H1 (cell line): ENCODE measurements at regions not wholly inside any gene's neighbourhood (a gene's known extent, or its start where the extent isn't known, plus 50 kb on each side); places are given as distances from the start of the nearest gene placed in this dataset.

Source experiments
- CTCF ChIA-PET: fragments of 300-600 bp; sonication (Branson Sonifier 250); formaldehyde crosslinking; loops from one replicate; lab custom pipeline; 2021; ENCODE audit not compliant: partially characterized antibody; lab: Charles Lee
- POLR2A ChIA-PET: fragments of 300-600 bp; sonication (Branson Sonifier 250); formaldehyde crosslinking; loops from one replicate; lab custom pipeline; 2021; ENCODE audit warnings: inconsistent platforms; ENCODE audit not compliant: partially characterized antibody; lab: Charles Lee
- DNase-seq, 2 experiments: peaks; one replicate each; pipeline versions ENCODE4 v3.0.0 to v3.0.0-alpha.2; 2010 to 2022; ENCODE audit warnings: low spot score in 2 of 2, low read depth in 1 of 2, mixed read lengths in 1 of 2
- FAIRE-seq: peaks from 2 replicates; lab custom pipeline; 2011; peaks lifted over from hg19 to GRCh38; lab: Jason Lieb, UNC
- H2AFZ ChIP-seq: 2 replicates; pipeline ENCODE4 v1.8.1; 2012; ENCODE audit warnings: low read length, inconsistent platforms
- H2AK5ac ChIP-seq: 2 replicates; pipeline ENCODE4 v1.6.1; 2013; ENCODE audit warnings: low read depth, low read length
- H2BK120ac ChIP-seq: replicated peaks from 2 replicates; pipeline ENCODE3; 2013; ENCODE audit warnings: low read depth, low read length, inconsistent platforms
- H2BK12ac ChIP-seq: 2 replicates; pipeline ENCODE4 v1.6.1; 2013; ENCODE audit warnings: low read depth, low read length
- H2BK15ac ChIP-seq: 2 replicates; pipeline ENCODE4 v1.6.1; 2013; ENCODE audit warnings: low read length
- H2BK20ac ChIP-seq: 2 replicates; pipeline ENCODE4 v1.6.1; 2013; ENCODE audit warnings: low read length
- H2BK5ac ChIP-seq: 2 replicates; pipeline ENCODE4 v1.6.1; 2013; ENCODE audit warnings: low read depth, low read length
- H3K14ac ChIP-seq: 2 replicates; pipeline ENCODE4 v1.6.1; 2013; ENCODE audit warnings: inconsistent platforms; ENCODE audit not compliant: insufficient read length
- H3K18ac ChIP-seq: 2 replicates; pipeline ENCODE4 v1.6.1; 2013; ENCODE audit warnings: low read length; ENCODE audit errors: extremely low read depth
- H3K23ac ChIP-seq: 2 replicates; pipeline ENCODE4 v1.6.1; 2013; ENCODE audit warnings: inconsistent platforms; ENCODE audit not compliant: insufficient read length
- H3K23me2 ChIP-seq: 2 replicates; pipeline ENCODE4 v1.6.1; 2013; ENCODE audit warnings: low read depth, low read length
- H3K27ac ChIP-seq: 2 replicates; pipeline ENCODE4 v1.6.1; 2011; ENCODE audit warnings: low read depth, low read length, inconsistent platforms
- H3K27me3 ChIP-seq, 4 experiments: replicated peaks in 1 of 4; 1 replicate in 1 of 4; 2 replicates in 3 of 4; pipeline versions ENCODE4 v1.6.1 to v1.8.1; 2011 to 2013; ENCODE audit warnings: low read length in 3 of 4, mild to moderate bottlenecking in 3 of 4, inconsistent platforms in 2 of 4, mixed read lengths in 2 of 4, moderate library complexity in 1 of 4; ENCODE audit not compliant: control insufficient read depth in 3 of 4, insufficient read depth in 3 of 4; ENCODE audit errors: extremely low read depth in 1 of 4
- H3K36me3 ChIP-seq, 4 experiments: 2 replicates each; pipeline versions ENCODE4 v1.6.1 to v1.8.1; 2011 to 2013; ENCODE audit warnings: mild to moderate bottlenecking in 4 of 4, low read length in 3 of 4, moderate library complexity in 2 of 4, control low read depth in 1 of 4, inconsistent platforms in 1 of 4; ENCODE audit not compliant: insufficient read depth in 4 of 4, control insufficient read depth in 2 of 4
- H3K4ac ChIP-seq: replicated peaks from 2 replicates; pipeline ENCODE3; 2013; ENCODE audit warnings: low read length, low read depth, mixed read lengths, inconsistent platforms; ENCODE audit not compliant: insufficient read length
- H3K4me1 ChIP-seq, 4 experiments: replicated peaks in 1 of 4; 1 replicate in 1 of 4; 2 replicates in 3 of 4; pipeline versions ENCODE4 v1.6.1 to v1.8.1; 2011 to 2013; ENCODE audit warnings: low read length in 3 of 4, inconsistent platforms in 2 of 4, mixed read lengths in 1 of 4; ENCODE audit not compliant: insufficient read depth in 4 of 4, control insufficient read depth in 3 of 4
- H3K4me2 ChIP-seq, 2 experiments: 2 replicates each; pipeline versions ENCODE4 v1.6.1 to v1.8.1; 2011 to 2013; ENCODE audit warnings: low read depth in 2 of 2, low read length in 2 of 2, control low read depth in 1 of 2, inconsistent platforms in 1 of 2, mild to moderate bottlenecking in 1 of 2; ENCODE audit not compliant: insufficient read depth in 1 of 2
- H3K4me3 ChIP-seq, 4 experiments: fragments of 200-600, 300-600 bp in 1 of 4; sonication (generic), shearing (Covaris generic), sonication (Bioruptor Twin) in 1 of 4; 2 replicates each; pipeline versions ENCODE4 v1.5.1 to v1.8.1; 2011 to 2016; ENCODE audit warnings: low read length in 4 of 4, low read depth in 3 of 4, control low read depth in 2 of 4, inconsistent platforms in 2 of 4, mild to moderate bottlenecking in 2 of 4, mixed read lengths in 1 of 4, moderate library complexity in 1 of 4; ENCODE audit not compliant: insufficient read depth in 2 of 4; ENCODE audit errors: extremely low read depth in 1 of 4
- H3K56ac ChIP-seq: replicated peaks from 2 replicates; pipeline ENCODE3; 2013; ENCODE audit warnings: low read depth, mild to moderate bottlenecking, mixed read lengths, low read length, inconsistent platforms; ENCODE audit not compliant: insufficient read length
- H3K79me1 ChIP-seq: 2 replicates; pipeline ENCODE4 v1.6.1; 2013; ENCODE audit warnings: low read depth, low read length, control low read depth
- H3K79me2 ChIP-seq, 2 experiments: 2 replicates each; pipeline versions ENCODE4 v1.6.1 to v1.8.1; 2012 to 2013; ENCODE audit warnings: low read length in 2 of 2, mild to moderate bottlenecking in 2 of 2, inconsistent platforms in 1 of 2; ENCODE audit not compliant: insufficient read depth in 2 of 2, control insufficient read depth in 1 of 2
- H3K9ac ChIP-seq, 4 experiments: replicated peaks in 1 of 4; 1 replicate in 1 of 4; 2 replicates in 3 of 4; pipeline versions ENCODE4 v1.6.1 to v1.8.1; 2011 to 2013; ENCODE audit warnings: low read depth in 3 of 4, low read length in 3 of 4, control low read depth in 2 of 4, mild to moderate bottlenecking in 2 of 4, moderate library complexity in 2 of 4, inconsistent platforms in 1 of 4; ENCODE audit errors: extremely low read depth in 1 of 4
- H3K9me3 ChIP-seq, 2 experiments: 2 replicates each; pipeline versions ENCODE4 v1.6.1 to v1.8.1; 2012 to 2013; ENCODE audit warnings: mild to moderate bottlenecking in 2 of 2, moderate library complexity in 2 of 2, control low read depth in 1 of 2, inconsistent platforms in 1 of 2, low read depth in 1 of 2, low read length in 1 of 2, mixed read lengths in 1 of 2; ENCODE audit not compliant: insufficient read depth in 2 of 2
- H4K20me1 ChIP-seq, 2 experiments: replicated peaks in 1 of 2; 2 replicates each; pipeline versions ENCODE3 to v1.8.1; 2011 to 2013; ENCODE audit warnings: inconsistent platforms in 2 of 2, low read length in 2 of 2, mild to moderate bottlenecking in 1 of 2; ENCODE audit not compliant: insufficient read depth in 2 of 2, control insufficient read depth in 1 of 2
- H4K5ac ChIP-seq: 2 replicates; pipeline ENCODE4 v1.6.1; 2013; ENCODE audit warnings: low read length, low read depth, mixed read lengths, inconsistent platforms; ENCODE audit not compliant: insufficient read length
- H4K8ac ChIP-seq: 2 replicates; pipeline ENCODE4 v1.8.0; 2013; ENCODE audit warnings: mild to moderate bottlenecking, moderate library complexity, low read length, inconsistent platforms; ENCODE audit not compliant: insufficient read depth; ENCODE audit errors: extremely low read depth
- H4K91ac ChIP-seq: replicated peaks from 2 replicates; pipeline ENCODE3; 2013; ENCODE audit warnings: low read length, mixed read lengths, inconsistent platforms; ENCODE audit not compliant: insufficient read length
- CHD1 ChIP-seq: IDR thresholded peaks from 2 replicates; pipeline ENCODE4 v1.6.1; 2012; ENCODE audit warnings: low read depth, low read length, improper control_type of control experiment
- JUND ChIP-seq: IDR thresholded peaks from 2 replicates; pipeline ENCODE4 v1.6.1; 2011; ENCODE audit warnings: mild to moderate bottlenecking, improper control_type of control experiment, low read length
- PHF8 ChIP-seq: fragments of 200-600 bp; sonication (generic); conservative IDR thresholded peaks from 2 replicates; pipeline ENCODE4 v1.7.1; 2012; ENCODE audit warnings: low read depth, mild to moderate bottlenecking, inconsistent platforms, low read length, moderate library complexity
- POU5F1 ChIP-seq: IDR thresholded peaks from 2 replicates; pipeline ENCODE4 v1.6.1; 2011; ENCODE audit warnings: low read depth, mild to moderate bottlenecking, low read length, moderate library complexity
- SAP30 ChIP-seq: fragments of 300-600 bp; sonication (generic); IDR thresholded peaks from 2 replicates; pipeline ENCODE4 v1.7.1; 2012; ENCODE audit warnings: low read length, moderate library complexity, mild to moderate bottlenecking, inconsistent platforms; ENCODE audit not compliant: insufficient read depth, insufficient replicate concordance
- WGBS, 2 experiments: shearing (Covaris generic) in 1 of 2; methylation state at CpG; one replicate each; pipeline versions ENCODE4 v1.1.6 to v1.1.7; 2013 to 2015; ENCODE audit warnings: low lambda C conversion rate in 2 of 2, mixed read lengths in 2 of 2, inconsistent platforms in 1 of 2, low coverage in 1 of 2, missing lambda C conversion rate in 1 of 2; ENCODE audit not compliant: insufficient replicate concordance in 2 of 2, insufficient coverage in 1 of 2, insufficient read length in 1 of 2; ENCODE audit errors: extremely low coverage in 1 of 2, missing lambda C conversion rate in 1 of 2; 5-methylcytosine and 5-hydroxymethylcytosine counted together

- ChIA-PET CTCF (interaction anchor here (1.6 kb wide), 1 partner anchor 218 kb away, joined by 4 read pairs; no protein-coding TSS in a partner anchor), POLR2A (no interaction called here)
- Histone ChIP-seq H3K27me3 (no peaks in the 10 kb centered on the region), H3K23ac (no peak overlapping the region), H3K18ac (no peak overlapping the region), H3K27ac (no peak overlapping the region), H4K20me1 (no peaks in the 10 kb centered on the region), H3K4me1 (no peaks in the 10 kb centered on the region; a peak in 1 of 7 replicates), H2BK5ac (no peak overlapping the region), H4K8ac (no peak overlapping the region), H4K91ac (no peak overlapping the region), H3K79me1 (no peaks in the 10 kb centered on the region), H3K9me3 (no peaks in the 10 kb centered on the region), H3K23me2 (no peaks in the 10 kb centered on the region), H4K5ac (no peak overlapping the region), H3K79me2 (no peaks in the 10 kb centered on the region), H3K4ac (no peak overlapping the region), H2AK5ac (no peak overlapping the region), H3K9ac (no peak overlapping the region), H3K56ac (no peak overlapping the region), H3K36me3 (no peaks in the 10 kb centered on the region), H3K4me2 (no peak overlapping the region), H2BK12ac (no peak overlapping the region), H2AFZ (no peak overlapping the region), H3K14ac (no peak overlapping the region), H3K4me3 (no peak overlapping the region), H2BK120ac (no peak overlapping the region), H2BK15ac (no peak overlapping the region), H2BK20ac (no peak overlapping the region)
- FAIRE-seq (no peak), DNase-seq (no peak)
- 91% methylated on average over 4 of the region's 4 CpGs; no CpG with 5 or more reads in 1 of the 2 experiments for WGBS, 2 experiments
- peak; percentile 62; the same call in 1 of the 2 replicates for TF ChIP-seq JUND
- no peak for TF ChIP-seq POU5F1
- TF ChIP-seq SAP30: no peak
- TF ChIP-seq PHF8: no peak
- TF ChIP-seq CHD1: no peak
Measured at GRCh38 chr15:91488452-91488851, 365.1 kb upstream of the SLCO3A1 start.
